GM21825 (cell line): ENCODE measurements at regions not wholly inside any gene's neighbourhood (a gene's known extent, or its start where the extent isn't known, plus 50 kb on each side); places are given as distances from the start of the nearest gene placed in this dataset.

Experiments
- ATAC-seq: cut with Tn5 transposase; IDR thresholded peaks from one replicate; pipeline ENCODE4 v1.9.1; 2021; ENCODE audit warnings: mild to moderate bottlenecking, moderate library complexity; ENCODE audit not compliant: unreplicated experiment

- ATAC-seq: no peak
Measured at GRCh38 chr22:22798716-22799115, 88.9 kb upstream of the IGLL5 start.

GRCh38 chr22:22799561-22799960, 88.1 kb upstream of the IGLL5 start:
- ATAC-seq: no peak

GRCh38 chr22:22800716-22801115, 86.9 kb upstream of the IGLL5 start:
- no peak for ATAC-seq

GRCh38 chr22:22802339-22802970, 85.2 kb upstream of the IGLL5 start:
- ATAC-seq: no peak

- no peak for ATAC-seq
Measured at GRCh38 chr22:22803285-22803853, 84.2 kb upstream of the IGLL5 start.

- no peak for ATAC-seq
Measured at GRCh38 chr22:22810018-22810427, 77.6 kb upstream of the IGLL5 start.

- no peak for ATAC-seq
Measured at GRCh38 chr22:22810471-22810870, 77.1 kb upstream of the IGLL5 start.

GRCh38 chr22:22811016-22812009, 76.3 kb upstream of the IGLL5 start:
- ATAC-seq: no peak

- ATAC-seq: no peak
Measured at GRCh38 chr22:22812031-22812905, 75.3 kb upstream of the IGLL5 start.

GRCh38 chr22:22813126-22814075, 74.2 kb upstream of the IGLL5 start:
- ATAC-seq: no peak

GRCh38 chr22:22814666-22815396, 72.8 kb upstream of the IGLL5 start:
- no peak for ATAC-seq

- ATAC-seq: no peak
Measured at GRCh38 chr22:22815397-22816170, 72.0 kb upstream of the IGLL5 start.

GRCh38 chr22:22816171-22816514, 71.5 kb upstream of the IGLL5 start:
- ATAC-seq: no peak

- ATAC-seq: no peak
Measured at GRCh38 chr22:22816766-22817410, 70.7 kb upstream of the IGLL5 start.

GRCh38 chr22:22817468-22818201, 70.0 kb upstream of the IGLL5 start:
- no peak for ATAC-seq

GRCh38 chr22:22818202-22818538, 69.4 kb upstream of the IGLL5 start:
- no peak for ATAC-seq
